ELR (cell line): ENCODE measurements at regions not wholly inside any gene's neighbourhood (a gene's known extent, or its start where the extent isn't known, plus 50 kb on each side); places are given as distances from the start of the nearest gene placed in this dataset.
"Not testable (repeated sequence)": the region's sequence is repeated elsewhere in the genome, so short reads cannot be mapped to it uniquely, and the experiment has no call there.

ENCODE experiments used
- DNase-seq: peaks from one replicate; pipeline ENCODE4 v3.0.0-alpha.2; 2015; ENCODE audit warnings: low read depth

GRCh38 chr2:167678158-167678557 is 569.2 kb downstream of the STK39 start:
- DNase-seq = no peak

- DNase-seq = no peak
Measured at GRCh38 chr2:167675906-167676305, 571.5 kb downstream of the STK39 start.

- no peak for DNase-seq
Measured at GRCh38 chr2:167670588-167670987, 576.8 kb downstream of the STK39 start.

GRCh38 chr2:167653131-167653530 is 594.3 kb downstream of the STK39 start:
- no peak for DNase-seq

GRCh38 chr2:167652401-167652800 is 595.0 kb downstream of the STK39 start:
- DNase-seq = no peak

- DNase-seq = no peak
Measured at GRCh38 chr2:167651406-167652151, 595.8 kb downstream of the STK39 start.

- no peak for DNase-seq
Measured at GRCh38 chr2:167646557-167646956, 600.8 kb downstream of the STK39 start.

GRCh38 chr2:167640096-167640495 is 607.3 kb downstream of the STK39 start:
- no peak for DNase-seq

GRCh38 chr2:167637741-167638140 is 609.7 kb downstream of the STK39 start:
- no peak for DNase-seq

GRCh38 chr2:167632271-167632670 is 615.1 kb downstream of the STK39 start:
- not testable (repeated sequence) for DNase-seq

- no peak for DNase-seq
Measured at GRCh38 chr2:167626961-167627360, 620.4 kb downstream of the STK39 start.

GRCh38 chr2:167626301-167626700 is 621.1 kb downstream of the STK39 start:
- DNase-seq = no peak

- no peak for DNase-seq
Measured at GRCh38 chr2:167616997-167617396, 630.4 kb downstream of the STK39 start.

GRCh38 chr2:167613471-167613870 is 633.9 kb downstream of the STK39 start:
- no peak for DNase-seq

- DNase-seq = no peak
Measured at GRCh38 chr2:167608487-167608886, 638.9 kb downstream of the STK39 start.

GRCh38 chr2:167607731-167608130 is 639.7 kb downstream of the STK39 start:
- no peak for DNase-seq

GRCh38 chr2:167607211-167607610 is 640.2 kb downstream of the STK39 start:
- no peak for DNase-seq

GRCh38 chr2:167602122-167602521 is 645.3 kb downstream of the STK39 start:
- DNase-seq = no peak

- DNase-seq = no peak
Measured at GRCh38 chr2:167599219-167599618, 648.2 kb downstream of the STK39 start.

GRCh38 chr2:167595839-167596471 is 651.4 kb downstream of the STK39 start:
- DNase-seq = no peak

GRCh38 chr2:167595021-167595420 is 652.4 kb downstream of the STK39 start:
- no peak for DNase-seq

- no peak for DNase-seq
Measured at GRCh38 chr2:167592441-167592840, 655.0 kb downstream of the STK39 start.

GRCh38 chr2:167582619-167583018 is 664.8 kb downstream of the STK39 start:
- DNase-seq = no peak
